CD4-positive, alpha-beta T cell treated with Interleukin-12 subunit alpha and Interleukin-12 subunit beta, for 1 hour (primary cell): ENCODE measurements at regions not wholly inside any gene's neighbourhood (a gene's known extent, or its start where the extent isn't known, plus 50 kb on each side); places are given as distances from the start of the nearest gene placed in this dataset.
"Not testable (repeated sequence)": the region's sequence is repeated elsewhere in the genome, so short reads cannot be mapped to it uniquely, and the experiment has no call there.

ENCODE experiments used
- DNase-seq: peaks from one replicate; pipeline ENCODE4 v3.0.0-alpha.2; 2020

DNA sequence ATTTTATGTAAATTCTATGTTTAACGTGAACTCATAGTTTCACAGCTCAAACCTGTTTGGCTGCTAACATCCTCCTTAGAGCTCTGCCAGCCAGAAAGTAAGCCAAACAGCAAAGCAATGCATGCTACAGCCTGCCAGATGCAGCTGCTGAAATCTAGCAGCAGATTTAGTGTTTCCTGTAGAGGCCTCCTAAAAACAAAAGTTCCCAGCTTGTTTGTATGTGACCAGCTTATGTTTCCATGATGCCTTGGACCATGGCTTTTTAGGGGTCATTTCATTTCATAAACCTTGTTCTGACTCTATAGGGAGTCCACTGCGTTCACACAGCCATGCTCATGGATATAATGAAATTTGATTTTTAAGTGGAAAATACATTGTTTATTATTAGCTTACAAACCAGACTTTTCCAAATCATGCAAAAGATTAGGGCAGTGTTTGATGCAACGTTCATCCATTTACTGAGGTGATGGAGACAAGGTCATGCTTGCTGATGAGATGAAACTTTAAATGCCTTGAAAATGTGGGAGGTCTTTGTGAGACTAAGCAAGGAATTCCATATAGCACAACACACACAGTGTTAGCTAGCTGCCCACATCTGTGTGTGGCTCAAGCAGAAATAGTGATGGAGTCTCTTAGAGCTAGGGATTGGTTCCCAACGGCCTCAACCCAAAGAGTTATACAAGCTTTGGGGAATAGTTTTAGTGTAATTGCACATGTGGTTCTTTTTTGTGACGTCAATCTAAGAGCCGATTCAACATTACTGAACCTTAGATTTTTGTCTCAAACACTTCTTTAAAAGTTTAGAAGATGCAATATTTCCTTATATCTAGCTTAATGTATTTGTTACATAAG, 157.5 kb upstream of the LRIG3 start:
- no peak for DNase-seq

DNA sequence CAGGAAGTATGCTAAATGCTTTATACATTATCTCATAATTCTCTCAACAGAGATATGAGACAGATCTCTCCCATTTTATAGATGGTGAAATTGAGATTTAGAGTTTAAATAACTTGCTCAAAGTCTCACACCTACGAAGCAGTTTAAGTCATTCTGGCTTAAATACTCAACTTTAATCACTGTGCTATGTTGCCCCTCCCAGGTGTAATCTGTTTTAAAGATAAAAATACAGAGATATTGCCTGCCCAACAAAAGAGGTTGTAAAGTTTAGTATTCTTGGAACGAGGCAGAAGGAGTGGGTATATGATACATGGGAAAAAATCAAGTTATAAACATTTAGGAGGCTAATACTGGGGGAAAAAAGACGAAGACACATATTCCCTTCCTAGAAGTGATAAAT, 156.8 kb upstream of the LRIG3 start:
- DNase-seq: no peak

DNA sequence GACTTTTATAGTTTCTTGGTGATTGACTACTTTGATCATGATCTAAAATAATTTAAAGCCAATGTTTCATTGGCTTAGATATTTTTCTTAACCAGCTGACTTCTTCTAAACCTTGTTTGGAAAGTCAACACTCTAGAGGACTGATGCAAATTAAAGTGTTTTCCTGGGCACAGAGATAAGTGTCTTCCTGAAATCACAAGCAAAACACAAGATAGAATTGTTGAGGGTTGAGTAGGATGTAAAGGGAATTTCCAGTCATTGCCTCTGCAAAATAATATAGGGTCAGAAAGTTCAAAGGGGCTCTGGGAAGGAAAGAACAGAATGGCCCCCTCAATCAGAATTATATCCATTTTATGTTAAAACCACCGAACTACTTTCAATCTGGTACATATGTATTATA, 156.3 kb upstream of the LRIG3 start:
- DNase-seq: no peak

DNA sequence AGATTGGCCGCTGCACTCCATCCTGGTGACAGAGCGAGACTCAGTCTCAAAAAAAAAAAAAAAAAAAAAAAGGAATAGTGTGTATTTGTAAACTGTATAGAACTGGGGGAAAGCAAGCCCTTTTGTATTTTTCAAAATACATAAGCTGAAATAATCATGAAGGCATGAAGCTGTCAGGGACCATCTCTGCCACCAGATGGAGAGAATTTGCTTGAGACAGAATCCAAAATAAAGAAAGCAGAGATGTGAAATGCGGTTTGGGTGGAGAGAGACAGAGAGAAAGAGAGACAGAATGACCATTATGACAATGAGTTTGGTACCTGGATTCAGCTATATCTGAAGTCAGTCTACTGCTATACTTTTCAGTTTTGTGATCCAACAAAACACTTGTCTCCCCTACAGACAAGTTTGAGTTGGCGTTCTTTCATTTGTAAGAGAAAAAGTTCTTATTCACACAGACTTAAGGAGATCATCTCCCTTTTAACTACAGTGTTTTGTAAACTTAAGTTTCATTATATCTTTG, 155.7 kb upstream of the LRIG3 start:
- DNase-seq: no peak

DNA sequence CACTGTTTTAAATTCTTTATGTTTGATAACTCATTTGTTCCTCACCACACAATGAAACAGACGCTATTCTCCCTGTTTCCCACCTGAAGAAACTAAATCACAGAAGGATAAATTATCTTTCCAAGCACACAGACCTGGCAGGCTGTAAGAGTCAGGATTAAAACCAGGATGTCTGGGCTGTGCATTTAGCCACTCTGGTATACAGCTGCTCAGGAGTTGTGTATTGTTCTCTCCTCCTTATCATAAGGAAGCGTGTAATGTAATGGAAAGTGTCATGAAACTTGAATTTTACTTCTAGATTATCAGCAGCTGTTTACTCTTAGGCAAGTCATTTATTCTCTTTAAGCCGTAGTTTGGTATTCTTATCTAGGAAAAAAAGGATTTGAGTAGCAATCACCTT, 154.8 kb upstream of the LRIG3 start:
- DNase-seq: no peak

DNA sequence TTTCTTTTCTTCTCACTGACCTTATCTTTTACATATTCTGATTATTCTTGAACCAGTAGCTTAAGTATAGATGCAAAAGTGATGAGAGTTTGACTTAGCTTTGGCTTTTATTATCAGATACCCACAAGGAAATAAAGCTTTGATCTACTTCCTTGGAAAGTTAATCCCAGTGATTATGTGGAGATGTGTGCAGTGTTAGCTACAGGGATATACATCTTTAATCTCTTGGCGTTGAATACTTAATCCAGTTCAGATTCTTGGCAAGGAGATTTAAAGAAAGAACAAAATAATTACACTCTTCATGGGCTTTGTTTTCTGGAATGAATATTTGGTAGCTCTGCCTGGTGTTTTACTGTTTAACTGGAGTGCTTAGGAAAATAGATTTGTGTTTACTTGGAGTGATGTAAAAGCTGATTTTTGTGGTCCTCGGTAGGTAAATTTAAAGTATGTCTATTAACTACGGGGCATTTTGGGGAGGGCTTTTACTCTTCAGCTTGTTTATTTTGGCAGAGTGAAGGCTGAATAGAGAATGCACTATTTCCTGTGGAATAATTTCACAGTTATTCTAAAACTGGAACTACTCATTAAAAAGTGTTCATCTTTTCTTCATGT, 150.1 kb upstream of the LRIG3 start:
- no peak for DNase-seq

DNA sequence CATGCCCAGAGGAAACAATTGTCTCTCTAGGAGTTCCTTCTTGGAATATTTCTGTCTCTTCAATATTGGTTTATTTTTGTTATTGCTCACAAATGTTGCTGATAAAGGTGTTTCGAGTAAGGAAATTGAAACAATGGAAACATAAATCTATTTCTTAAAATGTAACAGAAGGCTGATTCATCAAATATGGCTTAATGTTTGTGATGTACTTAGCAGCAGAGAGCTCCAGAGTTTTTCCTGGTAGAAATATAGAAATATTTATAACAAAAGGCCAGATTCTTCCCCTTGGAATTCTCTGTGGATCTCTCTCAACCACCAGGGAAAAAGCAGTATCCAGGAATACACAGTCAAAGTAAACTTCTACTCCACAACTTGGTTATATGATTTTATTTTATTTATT, 149.2 kb upstream of the LRIG3 start:
- no peak for DNase-seq

DNA sequence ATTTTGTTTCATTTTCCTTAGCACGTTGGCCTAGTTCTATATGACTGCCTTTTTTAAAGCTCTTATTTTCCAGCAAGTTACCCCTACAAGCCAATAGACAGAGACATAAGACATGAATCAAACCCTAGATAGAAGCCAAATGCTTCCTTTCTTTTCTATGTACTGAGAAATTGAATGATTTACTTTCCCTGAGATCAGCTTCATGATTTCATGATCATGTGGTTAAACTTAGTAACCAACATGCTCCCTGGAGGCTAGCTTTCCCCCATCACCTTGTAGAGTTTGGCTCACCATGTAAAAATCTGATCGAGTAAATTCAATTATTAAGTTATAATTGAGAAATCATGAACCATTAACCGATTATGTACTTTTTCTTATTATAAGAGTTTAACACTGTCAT, 148.1 kb upstream of the LRIG3 start:
- no peak for DNase-seq

DNA sequence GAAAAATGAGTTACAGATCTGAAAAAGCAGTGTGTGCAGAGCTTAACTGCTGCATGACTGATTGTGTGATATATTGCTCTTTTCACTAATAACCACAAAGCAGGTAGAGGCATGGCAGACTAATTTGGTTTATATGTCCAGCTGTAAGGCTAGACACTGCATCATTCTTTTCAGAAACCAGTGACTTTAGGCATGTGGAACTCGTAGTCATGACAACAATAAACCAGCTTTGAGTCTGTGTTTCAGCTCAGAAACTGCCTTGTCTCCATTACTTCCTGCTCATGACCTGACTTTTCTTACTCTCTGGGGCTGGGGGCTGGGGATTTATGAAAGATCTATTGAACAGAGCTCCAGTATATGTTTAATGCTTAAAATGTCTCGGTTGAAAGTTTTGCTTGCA, 146.8 kb upstream of the LRIG3 start:
- no peak for DNase-seq

DNA sequence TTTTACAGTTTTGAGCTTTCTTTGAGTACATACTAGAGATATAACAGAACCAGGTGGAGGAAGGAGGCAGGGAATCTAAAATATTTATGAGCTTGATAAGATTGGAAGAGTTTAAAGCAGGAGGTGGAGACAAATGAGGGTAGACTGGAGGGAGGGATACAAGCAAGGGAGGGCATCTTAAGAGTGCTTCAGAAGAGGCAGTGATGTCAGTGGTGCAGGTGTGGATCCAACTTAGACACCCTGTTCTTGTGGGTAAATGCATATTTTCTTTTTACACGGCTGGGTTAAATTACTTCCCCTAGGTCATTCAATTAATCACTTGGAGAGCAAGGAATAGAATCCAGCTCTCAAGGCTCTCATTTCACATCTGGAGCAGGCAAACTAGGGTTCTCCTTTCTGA, 146.1 kb upstream of the LRIG3 start:
- no peak for DNase-seq

DNA sequence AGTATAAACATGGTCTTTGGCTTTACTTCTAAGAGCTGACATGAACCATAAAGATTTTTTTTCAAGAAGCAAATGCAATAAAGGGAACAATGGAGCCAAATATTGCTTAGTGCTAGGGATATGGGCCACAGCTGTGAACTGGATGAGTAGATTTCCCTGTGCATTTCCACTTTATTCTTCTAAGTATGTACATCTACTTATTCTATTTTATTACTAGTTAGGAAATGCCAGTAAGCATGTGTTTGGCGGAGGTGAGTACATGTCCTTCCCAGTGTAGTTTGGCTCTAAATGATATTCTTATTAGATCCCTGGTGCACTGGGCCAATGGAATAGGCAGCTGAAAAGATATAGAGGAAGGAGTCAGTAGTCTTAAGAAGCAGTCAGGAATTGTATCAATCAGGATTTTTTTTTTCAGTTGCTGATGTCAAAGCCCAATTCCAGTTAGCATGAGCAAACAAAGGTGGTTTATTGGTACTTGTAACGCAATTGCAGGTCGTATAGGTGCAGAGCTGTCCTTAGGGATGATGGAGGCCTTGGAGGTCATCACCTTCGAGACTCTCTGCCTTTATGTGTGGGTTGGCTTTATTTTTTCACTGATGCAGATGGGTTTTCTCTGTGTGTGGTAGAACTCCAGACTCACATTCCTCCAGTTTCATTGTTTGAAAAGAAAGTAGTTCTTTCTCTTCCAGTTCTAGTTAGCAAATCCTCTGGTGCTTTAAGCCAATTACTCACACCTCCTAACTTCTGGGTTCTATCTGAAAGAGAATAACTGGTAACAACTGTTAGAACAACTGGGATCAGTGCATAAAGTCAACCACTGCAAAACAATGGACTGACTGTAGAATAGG, 139.0 kb upstream of the LRIG3 start:
- DNase-seq: no peak

DNA sequence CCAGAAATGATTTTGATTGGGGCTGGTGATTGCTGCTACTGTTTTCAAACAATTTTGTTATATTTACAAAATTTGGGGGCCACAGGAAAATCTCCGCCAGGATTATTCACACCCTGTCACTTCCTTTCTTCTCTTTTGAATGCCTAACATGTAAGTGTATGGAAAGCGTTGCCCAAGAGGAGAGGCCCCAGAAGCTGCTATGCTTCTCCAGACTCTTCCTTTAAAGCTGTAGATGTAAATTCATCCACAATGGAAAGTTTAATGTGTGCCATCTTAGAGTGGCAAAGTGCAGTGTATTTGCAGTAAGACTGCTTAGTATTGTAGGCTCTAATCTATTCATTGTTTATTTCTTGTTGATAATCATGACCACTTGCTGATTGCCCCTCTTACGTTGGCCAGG, 136.7 kb upstream of the LRIG3 start:
- DNase-seq: no peak

DNA sequence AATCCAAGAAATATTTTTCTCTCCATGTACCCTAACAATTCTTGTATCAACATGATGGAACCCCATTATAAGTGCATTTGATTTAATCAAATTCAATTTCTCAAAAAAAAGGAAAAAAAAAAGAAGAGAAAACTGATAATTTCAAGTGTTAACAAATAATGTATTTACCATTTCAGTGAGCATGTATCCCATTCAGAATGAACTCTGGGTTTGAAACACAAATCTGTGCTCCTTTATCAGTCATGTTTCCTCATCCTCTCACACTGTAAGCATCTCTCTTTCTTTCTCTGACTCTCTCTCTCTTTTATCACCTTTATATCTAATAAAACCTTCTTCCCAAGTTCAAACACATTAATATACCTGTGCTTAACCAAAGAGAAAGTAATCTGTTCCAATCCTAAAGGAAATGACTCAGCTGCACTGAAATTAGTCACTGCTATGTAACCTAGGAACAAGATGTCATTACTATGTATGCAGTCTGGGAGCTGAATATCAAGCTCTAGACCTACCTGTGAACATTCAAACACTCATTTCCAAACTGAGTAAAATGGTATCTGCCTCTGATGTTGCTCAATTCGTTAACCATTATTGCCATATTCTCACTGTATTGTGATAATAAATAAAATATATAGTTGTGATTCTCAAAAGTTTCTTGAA, 135.0 kb upstream of the LRIG3 start:
- DNase-seq: no peak

DNA sequence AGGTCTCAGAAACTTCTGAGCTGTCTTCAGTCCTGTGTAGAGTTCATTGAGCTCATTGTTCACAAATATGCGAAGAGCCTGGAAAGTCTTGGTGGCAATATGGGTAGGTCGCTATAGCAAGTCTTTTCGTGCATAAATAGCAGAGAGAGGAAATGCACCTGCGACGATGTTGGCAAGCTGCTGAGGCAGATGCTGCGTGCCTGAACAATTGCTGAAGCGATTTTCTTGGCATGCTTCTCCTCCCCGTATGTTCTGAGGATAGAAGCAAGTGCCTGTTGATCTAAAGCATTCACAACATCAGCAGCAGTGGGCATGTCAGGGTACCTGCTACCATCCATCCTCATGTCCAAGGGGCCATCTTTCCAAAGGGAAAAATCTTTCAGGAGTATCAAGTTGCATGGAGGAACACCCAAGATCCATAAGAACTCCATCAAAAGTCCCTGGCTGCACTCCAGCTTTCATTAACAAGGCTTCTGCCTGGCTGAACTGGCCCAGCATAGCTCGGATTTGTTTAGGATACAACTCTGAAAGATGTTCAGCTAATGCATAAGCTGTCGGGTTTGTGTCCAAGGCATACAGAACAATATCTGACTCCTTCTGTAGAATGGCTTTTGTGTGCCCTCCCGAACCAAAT, 133.1 kb upstream of the LRIG3 start:
- DNase-seq: not testable (repeated sequence)

DNA sequence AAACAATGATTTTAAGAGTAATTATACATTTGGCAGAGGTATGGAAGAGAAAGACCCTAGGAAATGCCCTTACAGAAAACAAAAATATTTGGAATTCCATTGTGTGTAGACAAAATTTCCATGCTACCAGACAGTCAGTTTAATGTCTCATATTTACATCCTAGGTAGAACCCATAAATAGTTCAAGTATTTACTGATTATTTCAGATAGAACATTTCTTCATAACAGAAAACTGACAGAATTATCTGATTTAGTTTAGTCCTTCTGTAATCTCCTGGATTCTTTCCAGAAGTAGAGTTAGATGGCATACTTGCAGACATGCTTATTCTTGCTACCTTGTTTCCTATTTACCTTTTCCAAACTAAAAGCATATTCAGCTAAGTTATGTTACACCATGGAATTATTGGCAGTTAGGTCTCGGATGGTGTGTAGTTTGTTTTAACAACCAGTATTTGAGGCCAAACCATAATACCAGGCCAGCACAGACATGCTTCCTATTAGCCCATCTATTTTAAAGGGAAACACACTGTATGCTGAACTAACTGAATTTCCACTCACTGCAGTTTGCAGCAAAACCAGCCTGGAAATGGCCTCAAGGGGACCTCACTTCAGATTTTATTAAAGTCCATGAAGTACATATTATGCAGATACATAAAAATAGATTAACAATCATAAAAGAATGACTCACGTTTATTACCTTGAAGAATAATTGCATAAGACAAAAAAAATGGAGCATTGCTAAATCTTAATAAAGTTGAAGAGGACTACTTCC, 126.6 kb upstream of the LRIG3 start:
- DNase-seq: no peak

DNA sequence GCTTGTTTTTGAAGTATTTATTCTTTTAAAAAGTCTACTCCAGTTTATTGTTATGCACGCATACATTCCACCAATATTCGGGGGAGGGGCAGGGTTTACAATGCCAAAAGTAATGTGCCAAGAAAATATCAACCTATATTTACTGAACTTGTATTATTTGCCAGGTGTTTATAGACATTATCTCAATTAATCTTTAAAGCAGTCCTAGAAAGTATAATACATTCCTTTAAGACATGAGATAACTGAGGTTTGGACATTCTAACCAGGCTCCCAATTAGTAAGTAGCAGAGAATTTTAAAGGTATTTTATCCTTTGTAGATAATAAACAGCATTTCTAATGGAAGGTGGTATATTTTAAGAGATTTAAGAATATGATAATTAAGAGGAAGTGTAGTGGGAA, 124.5 kb upstream of the LRIG3 start:
- no peak for DNase-seq

DNA sequence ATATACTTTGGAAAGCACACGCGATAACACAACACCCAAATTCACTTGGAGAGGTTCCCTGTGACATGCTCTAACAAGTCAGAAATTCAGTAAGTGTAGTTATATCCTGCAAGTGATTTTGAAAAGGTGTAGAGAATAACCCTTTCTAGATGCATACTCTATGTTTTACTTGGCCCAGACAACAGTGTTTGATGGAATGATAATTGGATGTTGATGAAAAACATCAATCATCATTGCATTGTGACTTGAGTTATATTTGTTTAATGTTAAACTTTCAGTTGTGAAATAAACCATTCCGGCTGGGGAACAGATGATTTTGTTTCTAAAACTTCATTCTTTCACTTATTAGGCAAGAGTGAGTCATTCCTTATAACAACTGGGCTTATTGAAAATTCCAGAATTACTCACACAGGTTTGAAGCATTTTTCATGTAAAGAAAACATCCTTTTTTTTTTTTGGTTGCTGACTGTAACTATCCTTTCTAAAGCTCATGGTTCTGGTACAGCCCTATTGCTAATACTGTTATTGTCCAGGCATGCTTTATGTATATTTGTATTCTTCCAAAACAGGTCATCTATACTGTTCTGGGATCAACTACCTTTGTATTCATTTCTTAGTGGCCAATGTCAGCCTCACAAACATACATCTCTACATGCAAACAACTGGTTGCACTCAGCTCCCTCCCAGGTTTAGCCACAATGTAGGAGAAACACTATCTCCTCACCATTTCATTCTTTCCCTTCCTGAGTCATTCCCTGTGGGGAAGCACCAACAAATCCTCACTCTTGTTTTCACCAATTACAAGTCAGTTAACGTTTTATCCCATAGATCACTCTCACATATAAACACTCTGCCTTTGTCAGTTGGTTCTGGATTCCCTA, 121.2 kb upstream of the LRIG3 start:
- no peak for DNase-seq

DNA sequence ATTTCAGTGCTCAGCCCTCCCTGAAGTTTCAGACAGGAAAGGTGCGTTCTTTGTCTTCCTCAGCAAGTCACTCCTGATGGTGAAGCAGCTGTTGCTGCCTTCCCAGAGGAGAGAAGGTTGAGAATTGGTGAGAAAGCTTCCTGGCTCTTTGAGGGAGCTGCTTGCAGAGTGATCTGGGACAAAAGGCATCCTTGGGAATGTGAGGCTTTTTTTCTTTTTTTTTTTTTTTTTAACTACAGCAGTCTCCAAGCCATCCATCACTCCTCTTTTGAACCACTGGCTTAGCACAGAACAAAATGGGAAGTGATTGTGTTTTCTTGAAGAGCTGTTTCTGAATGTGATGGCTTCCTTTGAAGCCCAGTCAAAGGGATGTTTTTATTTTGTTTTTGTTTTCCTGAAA, 120.4 kb upstream of the LRIG3 start:
- DNase-seq: no peak

DNA sequence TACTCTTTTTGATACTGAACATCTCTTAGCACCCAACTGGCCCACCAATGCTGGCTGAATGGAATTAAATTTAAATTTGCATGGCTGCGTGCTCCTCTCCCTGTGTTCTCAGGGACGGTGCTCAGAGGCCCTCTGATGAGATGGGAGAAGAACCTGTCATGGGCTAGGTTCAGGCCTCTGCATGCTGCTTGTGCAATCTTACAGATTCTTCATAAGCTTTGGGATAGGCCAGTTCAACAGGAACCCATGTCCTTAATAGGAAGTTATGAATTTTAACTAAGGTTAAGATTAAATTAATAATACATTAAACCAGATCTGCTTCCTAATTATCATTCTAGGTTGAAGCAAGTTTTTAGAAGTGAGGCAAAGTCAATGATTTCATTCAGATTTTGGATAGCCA, 119.7 kb upstream of the LRIG3 start:
- DNase-seq: no peak

DNA sequence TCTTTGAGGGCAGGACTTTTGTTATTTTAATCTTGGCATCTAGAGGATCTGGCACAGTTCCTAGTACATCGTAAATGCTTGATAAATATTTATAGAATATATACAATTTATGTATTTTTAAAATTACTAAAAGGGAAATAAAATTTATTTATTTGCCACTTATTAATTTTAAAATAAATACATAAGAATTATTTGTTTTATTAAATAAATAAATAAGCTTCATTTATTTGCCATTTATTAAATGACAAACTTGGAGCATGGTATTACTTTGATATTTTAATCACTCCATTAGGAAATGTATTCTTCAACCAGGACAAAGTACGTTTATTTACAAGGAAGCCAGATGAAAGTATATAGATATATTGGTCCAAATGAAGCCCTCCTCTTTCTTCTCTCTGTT, 118.7 kb upstream of the LRIG3 start:
- DNase-seq: no peak
